B cell (primary cell): ENCODE measurements at regions not wholly inside any gene's neighbourhood (a gene's known extent, or its start where the extent isn't known, plus 50 kb on each side); places are given as distances from the start of the nearest gene placed in this dataset.

Experiments
- ATAC-seq: fragments of 200-7000 bp; cut with Tn5 transposase; one replicate; pipeline ENCODE4 v1.10.0; 2021; ENCODE audit warnings: low read depth, mild to moderate bottlenecking, moderate number of reproducible peaks, moderate library complexity
- CTCF ChIA-PET: fragments of 350-600 bp; sonication (Branson Sonifier 250); formaldehyde crosslinking; loops from one replicate; lab custom pipeline; 2021; ENCODE audit warnings: antibody characterized with exemption, inconsistent platforms; lab: Charles Lee
- POLR2A ChIA-PET: fragments of 350-600 bp; sonication (Branson Sonifier 250); formaldehyde crosslinking; loops from one replicate; lab custom pipeline; 2021; ENCODE audit warnings: antibody characterized with exemption; lab: Charles Lee
- DNase-seq: peaks from one replicate; pipeline ENCODE4 v3.0.0; 2013
- H2AFZ ChIP-seq: 2 replicates; pipeline ENCODE4 v1.6.1; 2012; ENCODE audit warnings: mild to moderate bottlenecking, low read depth, low read length; ENCODE audit not compliant: insufficient read depth, poor library complexity, severe bottlenecking
- H3K27ac ChIP-seq, 2 donors: 1 replicate in 1 of 2; 2 replicates in 1 of 2; pipeline ENCODE4 v1.5.1; 2012 to 2013; ENCODE audit warnings: low read length in 2 of 2, mild to moderate bottlenecking in 2 of 2, moderate library complexity in 1 of 2
- H3K27me3 ChIP-seq, 4 experiments: fragments of 200-600 bp in 1 of 4; sonication (generic) in 1 of 4; replicated peaks in 1 of 4; 1 replicate in 2 of 4; 2 replicates in 2 of 4; pipeline versions ENCODE4 v1.6.1 to v1.7.0; 2013 to 2016; ENCODE audit warnings: low read length in 3 of 4, mild to moderate bottlenecking in 2 of 4, mixed read lengths in 1 of 4, moderate library complexity in 1 of 4; ENCODE audit not compliant: insufficient read depth in 4 of 4, control insufficient read depth in 3 of 4; ENCODE audit errors: control extremely low read depth in 1 of 4
- H3K36me3 ChIP-seq, 2 experiments: replicated peaks in 1 of 2; 1 replicate in 1 of 2; 2 replicates in 1 of 2; pipeline versions ENCODE4 v1.6.1 to v1.7.1; 2013; ENCODE audit warnings: low read length in 1 of 2; ENCODE audit not compliant: insufficient read depth in 2 of 2, control insufficient read depth in 1 of 2; ENCODE audit errors: control extremely low read depth in 1 of 2, extremely low read depth in 1 of 2
- H3K4me1 ChIP-seq, 2 donors: fragments of 200-600 bp in 1 of 2; sonication (generic) in 1 of 2; 1 replicate in 1 of 2; 2 replicates in 1 of 2; pipeline versions ENCODE4 v1.5.1 to v1.6.1; 2013 to 2017; ENCODE audit warnings: low read length in 2 of 2; ENCODE audit not compliant: control insufficient read depth in 2 of 2, insufficient read depth in 2 of 2
- H3K4me2 ChIP-seq: replicated peaks from 2 replicates; pipeline ENCODE3; 2012; ENCODE audit warnings: mild to moderate bottlenecking, low read depth, low read length; ENCODE audit not compliant: poor library complexity, severe bottlenecking
- H3K4me3 ChIP-seq, 5 experiments: fragments of 200-600 bp in 1 of 5; sonication (generic) in 1 of 5; 1 replicate in 3 of 5; 2 replicates in 2 of 5; pipeline versions ENCODE4 v1.5.1 to v1.7.0; 2011 to 2016; ENCODE audit warnings: low read length in 4 of 5, mild to moderate bottlenecking in 4 of 5, low read depth in 2 of 5, control low read depth in 1 of 5, moderate library complexity in 1 of 5; ENCODE audit not compliant: insufficient read depth in 1 of 5; ENCODE audit errors: control extremely low read depth in 1 of 5, extremely low read depth in 1 of 5
- H3K79me2 ChIP-seq: fragments of 200-600 bp; sonication (generic); one replicate; pipeline ENCODE4 v1.6.0; 2016; ENCODE audit warnings: low read length; ENCODE audit not compliant: control insufficient read depth, insufficient read depth
- H3K9ac ChIP-seq: fragments of 200-600 bp; sonication (generic); 2 replicates; pipeline ENCODE4 v1.6.1; 2017; ENCODE audit warnings: mild to moderate bottlenecking, low read length, moderate library complexity
- H3K9me3 ChIP-seq, 3 donors: one replicate each; pipeline versions ENCODE4 v1.6.1 to v1.7.1; 2013; ENCODE audit warnings: low read length in 2 of 3; ENCODE audit not compliant: control insufficient read depth in 2 of 3, insufficient read depth in 1 of 3; ENCODE audit errors: control extremely low read depth in 1 of 3
- H4K20me1 ChIP-seq: 2 replicates; pipeline ENCODE4 v1.6.0; 2012; ENCODE audit warnings: mild to moderate bottlenecking, low read length; ENCODE audit not compliant: insufficient read depth, control insufficient read depth, poor library complexity, severe bottlenecking
- H3K27ac Mint-ChIP-seq: one replicate; pipeline ENCODE4 v1.8.0; 2021; ENCODE audit warnings: mixed read lengths
- H3K27me3 Mint-ChIP-seq: one replicate; pipeline ENCODE4 v1.8.0; 2021; ENCODE audit warnings: mixed read lengths
- H3K4me1 Mint-ChIP-seq: one replicate; pipeline ENCODE4 v1.8.0; 2021; ENCODE audit warnings: mixed read lengths
- H3K4me3 Mint-ChIP-seq: one replicate; pipeline ENCODE4 v1.8.0; 2021; ENCODE audit warnings: mixed read lengths
- H3K9me3 Mint-ChIP-seq: one replicate; pipeline ENCODE4 v1.8.0; 2022; ENCODE audit warnings: mixed read lengths; ENCODE audit not compliant: insufficient read depth
- EZH2 ChIP-seq: IDR thresholded peaks from 2 replicates; pipeline ENCODE4 v1.6.1; 2012; ENCODE audit warnings: borderline replicate concordance, low read depth, mild to moderate bottlenecking, moderate library complexity, low read length; ENCODE audit not compliant: insufficient read depth, poor library complexity, severe bottlenecking
- WGBS: methylation state at CpG from one replicate; pipeline ENCODE4 v1.1.5; 2013; ENCODE audit warnings: missing lambda C conversion rate; ENCODE audit not compliant: insufficient coverage; 5-methylcytosine and 5-hydroxymethylcytosine counted together
- intact Hi-C: fragments of 100-400 bp; cut with micrococcal nuclease; formaldehyde crosslinking; loops from one replicate; pipeline ENCODE4 v1.10.0; 2022
- TF ChIP-seq, protein P1 (sequence below): fragments of 200-600 bp; IDR thresholded peaks from one replicate; pipeline ENCODE4 v1.8.0; 2022; ENCODE audit warnings: antibody characterized with exemption, mild to moderate bottlenecking

DNA sequence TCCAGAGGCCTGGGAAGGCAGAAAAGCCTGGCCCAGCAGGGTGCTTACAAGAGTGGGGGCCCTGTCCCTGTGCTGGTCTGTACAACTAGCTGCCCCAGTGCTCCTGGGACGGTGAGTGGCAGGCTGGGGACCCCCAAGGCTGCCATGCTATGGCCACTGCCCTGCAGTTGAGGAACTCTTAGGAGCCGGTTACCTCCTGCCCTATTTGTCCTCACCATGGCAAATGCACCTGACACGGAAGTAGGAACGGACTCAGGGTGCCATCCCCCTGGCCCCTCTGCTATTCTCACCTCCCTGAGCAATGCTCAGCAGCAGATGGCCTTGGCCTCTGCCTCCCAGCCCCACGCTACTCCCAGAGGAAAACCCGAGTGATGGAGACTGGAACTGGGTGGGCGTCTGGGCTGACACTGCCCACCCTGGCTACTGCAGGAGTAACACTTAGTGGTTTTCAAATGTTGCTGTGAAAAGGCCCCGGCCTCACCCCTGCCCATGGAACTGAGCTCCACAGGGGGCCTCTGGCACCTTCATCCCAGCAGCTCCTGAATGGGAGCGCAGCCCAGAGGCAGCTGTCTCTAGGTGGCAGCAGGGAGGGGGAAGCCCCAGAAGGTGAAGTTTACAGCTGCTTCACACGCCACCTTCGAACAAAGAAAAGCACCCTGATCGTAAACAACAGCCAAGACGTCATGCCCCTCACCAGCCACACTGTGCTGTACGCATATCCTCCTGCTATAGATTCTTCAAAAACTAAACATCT lies 105.3 kb downstream of the CTTN start:
- Histone ChIP-seq H3K27me3 (no peaks in the 10 kb centered on the region), H3K79me2 (no peaks in the 10 kb centered on the region), H3K9ac (no peak overlapping the region), H3K27ac (no peak overlapping the region), H3K9me3 (peaks cover 0 to 3% (median 0%) of the 10 kb centered on the region in 3 donors), H3K36me3 (no peaks in the 10 kb centered on the region), H4K20me1 (no peaks in the 10 kb centered on the region), H3K4me3 (no peak overlapping the region), H2AFZ (no peak overlapping the region), H3K4me2 (no peak overlapping the region), H3K4me1 (no peaks in the 10 kb centered on the region)
- ChIA-PET CTCF (no interaction called here), POLR2A (no interaction called here)
- Mint-ChIP-seq H3K27ac (no peak overlapping the region), H3K27me3 (peaks cover 4% of the 10 kb centered on the region), H3K4me3 (no peak overlapping the region), H3K4me1 (no peaks in the 10 kb centered on the region), H3K9me3 (no peaks in the 10 kb centered on the region)
- 89% methylated on average over 14 of the region's 14 CpGs for WGBS
- intact Hi-C loops, result no loop called here
- no peak for ATAC-seq
- DNase-seq, result no peak
- TF ChIP-seq, protein P1, sequence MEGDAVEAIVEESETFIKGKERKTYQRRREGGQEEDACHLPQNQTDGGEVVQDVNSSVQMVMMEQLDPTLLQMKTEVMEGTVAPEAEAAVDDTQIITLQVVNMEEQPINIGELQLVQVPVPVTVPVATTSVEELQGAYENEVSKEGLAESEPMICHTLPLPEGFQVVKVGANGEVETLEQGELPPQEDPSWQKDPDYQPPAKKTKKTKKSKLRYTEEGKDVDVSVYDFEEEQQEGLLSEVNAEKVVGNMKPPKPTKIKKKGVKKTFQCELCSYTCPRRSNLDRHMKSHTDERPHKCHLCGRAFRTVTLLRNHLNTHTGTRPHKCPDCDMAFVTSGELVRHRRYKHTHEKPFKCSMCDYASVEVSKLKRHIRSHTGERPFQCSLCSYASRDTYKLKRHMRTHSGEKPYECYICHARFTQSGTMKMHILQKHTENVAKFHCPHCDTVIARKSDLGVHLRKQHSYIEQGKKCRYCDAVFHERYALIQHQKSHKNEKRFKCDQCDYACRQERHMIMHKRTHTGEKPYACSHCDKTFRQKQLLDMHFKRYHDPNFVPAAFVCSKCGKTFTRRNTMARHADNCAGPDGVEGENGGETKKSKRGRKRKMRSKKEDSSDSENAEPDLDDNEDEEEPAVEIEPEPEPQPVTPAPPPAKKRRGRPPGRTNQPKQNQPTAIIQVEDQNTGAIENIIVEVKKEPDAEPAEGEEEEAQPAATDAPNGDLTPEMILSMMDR, result no peak
- no peak for TF ChIP-seq EZH2

DNA sequence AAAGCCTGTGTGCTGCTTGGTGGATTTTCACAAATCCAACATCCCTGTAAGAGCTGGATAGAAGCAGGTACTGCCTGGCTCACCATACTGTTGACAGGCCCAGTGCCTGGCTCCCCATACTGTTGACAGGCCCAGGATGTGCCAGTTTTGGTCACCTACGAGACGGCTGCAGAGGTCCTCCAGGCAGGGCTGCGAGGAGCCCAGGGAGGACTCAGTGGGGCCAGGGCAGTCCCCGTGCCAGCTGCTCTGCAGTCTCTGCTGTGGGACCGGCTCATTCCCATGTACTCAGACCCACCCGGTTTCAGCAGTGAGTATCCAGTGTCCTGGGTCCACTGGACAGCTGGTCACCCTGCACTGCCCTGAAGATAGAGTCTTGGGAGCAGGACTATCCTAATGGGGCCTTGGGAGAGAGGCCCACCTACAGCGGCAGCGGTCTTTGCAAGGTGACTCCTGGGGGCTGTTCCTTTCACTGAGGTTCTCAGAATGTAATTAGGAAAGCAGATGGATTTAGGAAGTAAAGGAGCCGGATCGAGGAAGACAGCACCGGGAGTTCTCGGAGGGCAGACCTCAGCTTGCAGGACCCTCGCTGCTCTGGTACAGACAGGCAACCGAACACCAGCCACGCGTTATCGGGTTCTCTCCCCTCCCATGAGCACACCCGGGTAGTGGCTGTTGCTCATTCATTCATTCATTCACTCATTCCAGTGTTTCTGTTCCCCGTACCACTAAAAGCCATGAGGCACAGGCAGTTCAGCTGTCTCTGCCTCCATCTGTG lies 106.1 kb downstream of the CTTN start:
- no peaks in the 10 kb centered on the region for H3K79me2 ChIP-seq
- H3K9me3 ChIP-seq, result peaks cover 0 to 7% (median 0%) of the 10 kb centered on the region in 3 donors
- H3K27ac Mint-ChIP-seq, result no peak overlapping the region
- intact Hi-C loops, result no loop called here
- no peak overlapping the region for H3K4me3 Mint-ChIP-seq
- no peak overlapping the region for H3K27ac ChIP-seq
- ChIA-PET CTCF (no interaction called here), POLR2A (no interaction called here)
- H3K4me1 Mint-ChIP-seq, result no peaks in the 10 kb centered on the region
- WGBS, result 96% methylated on average over 19 of the region's 19 CpGs
- H3K9ac ChIP-seq, result no peak overlapping the region
- H3K4me3 ChIP-seq, result no peak overlapping the region
- ATAC-seq (no peak), DNase-seq (no peak)
- no peaks in the 10 kb centered on the region for H4K20me1 ChIP-seq
- no peak overlapping the region for H3K4me2 ChIP-seq
- H3K4me1 ChIP-seq, result no peaks in the 10 kb centered on the region
- no peaks in the 10 kb centered on the region for H3K9me3 Mint-ChIP-seq
- peaks cover 0 to 1% (median 0%) of the 10 kb centered on the region in 4 experiments for H3K27me3 ChIP-seq
- H3K27me3 Mint-ChIP-seq, result peaks cover 4% of the 10 kb centered on the region
- TF ChIP-seq, protein P1, result no peak
- TF ChIP-seq EZH2, result no peak
- H2AFZ ChIP-seq, result no peak overlapping the region
- H3K36me3 ChIP-seq, result no peaks in the 10 kb centered on the region
